Activated CD8-positive, alpha-beta memory T cell treated with anti-CD3 and anti-CD28 coated beads for 4 hours (primary cell): ENCODE measurements at regions not wholly inside any gene's neighbourhood (a gene's known extent, or its start where the extent isn't known, plus 50 kb on each side); places are given as distances from the start of the nearest gene placed in this dataset.
"Not testable (repeated sequence)": the region's sequence is repeated elsewhere in the genome, so short reads cannot be mapped to it uniquely, and the experiment has no call there.

Source experiments
- DNase-seq, 2 donors: peaks; one replicate each; pipeline ENCODE4 v3.0.0-alpha.2; 2020; ENCODE audit warnings: low read depth in 2 of 2

DNA sequence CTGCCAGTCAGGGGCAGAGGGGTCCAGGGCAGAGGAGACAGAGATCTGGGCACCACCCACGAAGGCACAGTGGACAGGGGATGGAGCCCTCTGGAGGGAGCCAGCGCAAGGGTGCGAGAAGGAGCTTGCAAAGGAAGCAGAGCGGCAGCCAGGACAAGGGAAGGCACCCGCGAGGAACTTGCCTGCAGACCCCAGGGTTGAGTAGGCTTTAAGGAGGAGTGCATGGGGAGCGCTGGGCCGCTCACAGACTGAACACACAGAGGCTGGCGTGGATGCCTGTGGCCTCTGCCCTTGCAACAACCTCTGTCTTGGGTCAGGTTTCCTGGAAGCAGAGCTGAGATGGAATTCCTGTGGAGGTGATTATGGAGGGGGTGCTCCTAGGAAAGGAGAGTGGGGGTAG lies 374.4 kb downstream of the CNTNAP3B start:
- not testable (repeated sequence) for DNase-seq

DNA sequence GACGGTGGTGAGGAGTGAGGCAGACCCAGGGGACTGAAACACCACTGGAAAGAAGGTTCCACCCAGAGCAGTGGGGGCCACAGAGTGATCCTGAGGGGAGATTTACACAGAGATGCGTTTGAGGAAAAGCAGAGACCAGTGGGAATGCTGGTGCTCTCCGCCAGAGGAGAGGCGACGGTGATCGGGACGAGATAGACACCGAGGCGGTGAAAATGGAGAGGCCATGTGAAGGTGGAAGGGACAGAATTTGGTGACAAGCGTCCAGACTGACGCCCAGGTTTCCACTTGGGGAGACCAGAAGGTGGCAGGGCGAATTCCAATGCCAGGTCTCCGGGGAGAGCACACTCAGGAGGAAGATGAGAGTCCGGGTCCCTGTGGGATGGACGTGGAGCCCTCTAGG lies 374.8 kb downstream of the CNTNAP3B start:
- DNase-seq, result not testable (repeated sequence)

DNA sequence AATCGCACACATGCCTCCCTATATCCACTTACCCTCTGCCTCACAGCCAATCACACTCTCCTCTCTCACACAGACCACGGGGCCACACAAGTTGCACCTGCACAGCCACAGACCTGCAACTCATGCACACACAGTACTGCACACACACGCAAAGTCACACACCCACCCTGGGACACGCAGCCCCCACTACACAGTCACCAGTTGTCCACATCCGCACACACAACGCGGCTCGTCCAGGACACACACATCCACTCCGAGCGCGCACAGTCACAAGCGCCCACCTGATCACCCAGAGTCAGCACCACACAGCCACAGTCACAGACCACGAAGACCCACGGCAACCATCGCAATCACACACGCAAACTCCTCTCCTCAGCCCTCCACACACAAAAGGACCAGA lies 387.3 kb downstream of the CNTNAP3B start:
- not testable (repeated sequence) for DNase-seq

DNA sequence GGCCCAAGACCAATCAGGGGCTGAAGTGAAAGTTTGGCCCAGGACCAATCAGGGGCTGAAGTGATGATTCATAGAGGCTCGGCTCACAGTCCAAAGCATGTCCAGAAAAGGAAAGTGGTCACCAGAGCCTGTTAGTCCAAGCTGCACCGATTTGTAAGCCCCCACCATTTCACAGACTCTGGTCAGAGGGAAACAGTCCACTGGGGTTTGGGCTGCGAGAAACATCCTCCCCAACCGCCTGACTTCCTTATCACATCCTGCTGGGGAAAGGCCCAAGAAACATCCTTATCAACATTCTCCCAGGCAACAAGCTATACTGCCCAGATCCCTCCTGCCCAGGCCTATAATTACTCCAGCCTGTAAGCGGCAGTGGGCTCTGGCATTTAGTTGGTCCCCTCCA lies 388.1 kb downstream of the CNTNAP3B start:
- not testable (repeated sequence) for DNase-seq

DNA sequence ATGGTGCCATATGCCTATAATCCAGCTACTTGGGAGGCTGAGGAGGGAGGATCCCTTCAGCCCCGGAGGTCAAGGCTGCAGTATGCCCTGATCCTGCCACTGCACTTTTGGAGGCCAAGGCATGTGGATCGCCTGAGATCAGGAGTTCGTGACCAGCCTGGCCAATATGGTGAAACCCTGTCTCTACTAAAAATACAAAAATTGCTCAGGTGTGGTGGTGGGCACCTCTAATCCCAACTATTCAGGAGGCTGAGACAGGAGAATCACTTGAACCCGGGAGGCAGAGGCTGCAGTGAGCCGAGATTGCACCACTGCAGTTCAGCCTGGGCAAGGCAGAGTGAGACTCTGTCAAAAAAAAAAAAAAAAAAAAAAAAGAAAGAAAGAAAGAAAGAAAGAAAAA lies 390.5 kb downstream of the CNTNAP3B start:
- not testable (repeated sequence) for DNase-seq

DNA sequence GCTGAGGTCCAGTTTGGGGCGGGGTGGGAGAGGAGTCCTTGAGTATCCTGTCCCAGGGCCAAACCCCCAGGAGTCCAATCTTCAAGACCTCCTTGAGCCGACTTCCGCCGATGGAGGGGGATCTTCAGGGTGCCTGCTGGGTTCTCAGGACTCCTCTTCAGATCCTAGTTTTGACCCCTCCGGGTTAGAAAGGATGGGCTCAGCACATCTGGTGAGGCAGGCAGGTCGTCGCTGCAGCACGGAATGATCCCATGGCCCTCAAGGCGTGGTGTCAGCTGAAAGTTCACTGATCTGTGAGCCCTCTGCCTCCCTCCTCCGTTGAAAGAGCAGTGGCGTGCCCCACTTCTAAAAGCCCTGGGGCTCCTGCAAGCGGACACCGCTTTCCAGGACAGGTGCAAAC lies 430.0 kb downstream of the CNTNAP3B start:
- DNase-seq, result not testable (repeated sequence)

DNA sequence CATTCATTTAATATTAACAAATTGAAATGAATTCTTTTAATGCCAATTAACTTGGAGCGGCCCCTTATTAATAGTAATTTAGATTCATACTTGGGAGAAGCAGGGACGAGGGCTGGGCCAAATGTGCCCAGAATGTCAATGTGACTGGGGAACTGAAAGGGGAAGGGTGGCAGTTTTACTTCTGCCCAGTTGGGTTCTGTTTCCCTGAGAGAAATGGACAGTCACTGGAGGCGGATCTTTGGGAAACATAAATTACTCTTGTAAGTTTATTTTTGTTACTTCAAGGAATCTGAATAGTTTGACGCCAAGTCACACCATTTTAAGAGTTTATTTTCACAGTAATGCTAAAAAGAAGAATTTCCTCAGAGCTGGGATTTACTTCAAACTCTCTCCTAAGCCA lies 432.1 kb downstream of the CNTNAP3B start:
- not testable (repeated sequence) for DNase-seq

DNA sequence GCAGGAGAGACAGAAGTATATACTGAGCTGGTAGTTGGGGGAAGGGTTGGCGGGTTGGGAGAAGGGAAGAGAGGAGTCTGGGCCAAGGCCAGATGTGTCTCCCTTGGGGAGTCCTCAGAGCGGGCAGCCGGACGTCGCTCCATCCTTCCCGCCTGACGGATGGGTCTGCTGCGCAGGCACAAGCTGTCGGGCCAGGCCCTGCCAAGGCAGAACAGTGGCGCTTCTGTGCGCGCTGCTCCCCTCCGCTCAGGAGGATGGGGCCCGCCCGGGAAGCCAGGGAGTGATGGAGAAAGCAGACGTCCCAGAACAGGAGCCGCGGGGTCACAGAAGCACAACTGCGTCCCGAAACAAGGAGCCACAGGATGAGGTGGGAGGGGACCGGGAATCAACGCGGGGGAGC lies 449.9 kb downstream of the CNTNAP3B start:
- not testable (repeated sequence) for DNase-seq

DNA sequence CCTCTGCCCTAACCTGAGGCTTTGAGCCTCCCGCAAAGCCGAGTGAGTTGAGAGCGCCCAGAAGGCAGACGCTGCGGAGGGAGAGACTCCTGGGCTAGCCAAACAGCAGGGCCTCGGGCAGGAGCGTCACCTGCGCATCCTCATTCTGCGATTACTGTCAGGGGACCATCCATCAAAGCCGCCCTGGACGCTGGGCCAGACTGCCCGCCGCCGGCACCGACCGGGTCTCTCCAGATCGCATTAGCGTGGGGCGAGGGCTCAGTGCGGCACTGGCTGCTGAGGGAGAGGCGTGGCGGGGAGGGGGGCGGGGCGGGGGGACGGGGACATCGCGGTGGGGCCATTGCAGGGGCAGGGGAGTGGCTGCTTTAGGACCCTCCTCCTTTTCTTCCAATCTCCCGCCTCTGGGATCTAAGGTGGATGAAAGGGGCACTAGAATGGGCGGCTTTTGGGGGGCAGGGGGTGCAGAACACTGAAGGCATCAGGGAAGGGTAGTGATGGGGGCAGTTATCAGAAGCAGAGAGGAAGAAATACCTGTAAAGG lies 465.7 kb downstream of the CNTNAP3B start:
- not testable (repeated sequence) for DNase-seq

DNA sequence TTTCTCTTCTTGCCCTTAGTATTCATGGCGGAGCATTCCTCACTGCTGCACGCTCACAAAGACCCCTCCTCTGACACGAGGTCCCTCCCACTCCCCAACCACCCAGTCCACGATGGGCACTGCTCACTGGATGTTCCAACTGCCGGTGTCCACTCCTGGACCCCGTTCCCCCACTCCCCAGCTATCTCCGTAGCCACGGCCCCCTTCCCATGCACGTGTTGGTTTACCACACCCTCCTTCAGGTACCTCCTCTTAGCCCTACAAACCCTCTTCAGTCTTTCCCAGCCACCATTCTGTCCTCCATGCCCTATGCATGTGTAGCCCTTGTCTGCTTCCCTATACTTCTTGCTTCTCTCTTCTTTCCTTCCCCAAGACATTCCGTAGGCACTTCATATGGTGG lies 469.6 kb upstream of the ZNG1F start:
- not testable (repeated sequence) for DNase-seq

DNA sequence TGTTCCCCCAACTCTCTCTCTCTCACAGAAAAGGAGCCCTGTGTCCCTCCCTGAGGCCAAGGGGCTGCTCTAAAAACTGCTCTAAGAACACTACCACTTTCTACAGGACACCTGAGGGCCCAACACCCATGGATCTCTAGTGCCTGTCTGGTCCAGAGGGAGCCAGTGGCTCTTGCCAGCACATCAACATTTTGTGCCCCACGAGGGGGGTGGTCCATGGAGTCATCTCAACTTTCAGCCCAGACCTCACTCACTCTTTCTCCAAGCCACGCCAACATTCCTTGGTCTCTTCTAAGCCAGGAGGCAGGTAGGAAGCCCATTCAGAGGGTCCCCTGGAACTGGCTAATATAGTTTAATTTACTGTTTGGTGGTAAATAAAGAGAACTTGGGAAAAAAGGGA lies 469.0 kb upstream of the ZNG1F start:
- not testable (repeated sequence) for DNase-seq

DNA sequence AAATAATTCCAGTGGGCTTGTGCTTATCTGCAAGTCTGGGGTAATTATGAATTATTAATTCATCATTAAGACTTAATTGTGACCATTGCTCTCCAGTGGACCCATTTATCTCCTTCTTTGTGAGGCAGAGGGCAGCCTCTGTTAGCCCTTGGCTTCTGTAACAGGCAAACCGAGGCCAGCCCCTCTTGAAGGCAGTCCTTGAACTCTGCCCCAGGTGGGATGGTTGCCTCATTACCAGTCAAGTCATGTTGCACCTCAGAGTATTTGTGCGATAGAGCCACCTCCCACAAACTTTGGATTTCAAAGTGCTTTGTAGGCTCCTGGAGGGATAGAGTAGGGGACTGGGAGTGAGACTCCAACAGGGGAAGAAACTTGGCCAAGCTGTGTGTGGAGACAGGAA lies 468.0 kb upstream of the ZNG1F start:
- not testable (repeated sequence) for DNase-seq

DNA sequence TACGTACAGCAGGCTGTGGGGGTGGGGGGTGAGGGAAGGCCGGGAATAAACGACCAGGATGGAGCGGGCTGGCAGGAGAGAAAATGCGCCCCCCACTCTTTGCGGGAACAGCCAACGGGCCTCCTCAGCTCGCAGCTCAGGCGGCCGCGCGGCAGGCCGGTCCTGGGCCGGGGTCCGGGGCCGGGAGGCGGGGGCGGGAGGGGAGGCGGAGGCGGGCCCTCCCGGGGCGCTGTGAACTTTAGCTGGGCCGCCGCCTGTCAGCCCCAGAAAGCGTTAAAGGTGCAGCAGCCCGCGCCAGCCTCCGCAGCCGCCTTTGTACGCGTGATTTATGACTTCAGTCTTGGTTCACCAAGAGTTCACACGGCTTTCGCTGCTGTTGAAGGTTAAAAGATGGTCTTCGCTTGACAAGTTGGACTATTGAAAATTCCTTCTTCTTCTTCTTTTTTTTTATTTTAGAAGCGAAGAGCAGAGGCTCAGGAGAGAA lies 466.0 kb upstream of the ZNG1F start:
- not testable (repeated sequence) for DNase-seq

DNA sequence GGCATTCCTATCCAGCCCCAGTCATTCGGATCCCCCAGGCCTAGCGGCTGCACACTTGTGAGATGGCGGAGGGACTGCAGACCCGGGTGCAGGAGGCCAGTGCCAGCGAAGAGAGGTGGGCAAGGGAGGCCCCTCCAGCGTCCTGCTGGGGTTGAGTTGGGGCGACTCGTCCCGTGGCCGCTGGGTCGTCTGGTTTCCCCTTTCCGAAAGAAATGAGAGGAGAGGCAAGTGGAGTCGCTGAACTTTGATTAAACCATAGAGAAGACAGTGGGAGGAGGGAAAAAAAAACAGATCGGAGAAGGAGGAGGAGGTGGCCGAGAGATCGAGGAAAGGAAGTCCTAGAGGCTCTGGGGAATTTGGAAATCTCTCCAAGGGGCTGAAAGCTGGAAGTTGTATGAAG lies 465.2 kb upstream of the ZNG1F start:
- not testable (repeated sequence) for DNase-seq

DNA sequence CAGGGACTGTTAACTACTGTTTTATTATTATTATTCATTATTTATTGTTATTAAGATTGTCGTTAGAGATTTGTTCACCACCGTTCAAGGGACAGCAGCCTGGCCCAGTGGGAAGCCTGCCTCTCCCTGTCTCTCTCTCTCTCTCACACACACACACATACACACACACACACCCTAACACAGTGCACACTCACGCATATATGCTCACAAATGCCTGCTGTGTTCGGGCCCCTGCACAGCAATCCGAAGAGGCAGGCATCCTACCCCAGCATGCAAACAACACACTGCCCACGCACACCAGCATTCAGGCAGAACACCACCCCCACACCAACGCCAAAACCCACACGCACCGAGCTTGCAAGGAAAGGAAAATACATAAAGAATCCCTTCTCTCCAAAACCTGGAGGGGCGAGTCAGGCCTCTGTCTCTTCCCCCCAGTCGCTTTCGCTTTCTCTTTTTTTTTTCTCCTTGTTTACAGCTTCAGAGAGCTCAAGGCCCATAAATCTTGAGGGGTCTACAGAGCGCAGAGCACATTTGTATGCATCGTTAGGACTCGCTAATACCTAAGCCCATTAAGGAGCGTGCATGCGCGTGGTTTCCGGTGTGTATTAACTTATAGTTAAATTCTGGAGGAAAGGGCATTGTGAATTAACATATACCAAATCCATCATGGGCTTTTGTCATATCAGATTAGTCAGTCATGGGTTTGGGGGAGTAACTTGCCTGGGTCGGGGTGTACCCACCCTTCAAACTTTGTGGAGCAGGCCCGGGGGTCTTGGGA lies 464.6 kb upstream of the ZNG1F start:
- DNase-seq, result not testable (repeated sequence)

DNA sequence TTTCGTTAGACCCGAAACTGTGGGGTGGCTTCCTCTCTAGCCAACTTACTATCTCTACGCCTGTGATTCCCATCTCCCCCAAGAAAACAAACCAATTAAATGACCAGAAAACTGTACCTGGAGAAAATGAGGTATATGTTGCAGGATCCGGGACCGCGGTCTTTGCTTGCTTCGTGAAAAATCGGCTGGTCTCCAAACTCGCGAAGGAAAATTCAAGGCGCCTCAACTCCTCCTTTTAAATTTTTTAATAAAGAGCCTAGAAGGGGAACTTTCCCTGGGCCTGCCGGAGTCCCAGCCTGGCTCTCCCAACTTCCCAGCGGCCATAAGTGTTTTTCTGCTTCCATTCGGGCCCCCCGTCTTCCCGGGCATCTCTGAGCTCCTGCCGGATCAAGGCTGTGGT lies 463.7 kb upstream of the ZNG1F start:
- not testable (repeated sequence) for DNase-seq

DNA sequence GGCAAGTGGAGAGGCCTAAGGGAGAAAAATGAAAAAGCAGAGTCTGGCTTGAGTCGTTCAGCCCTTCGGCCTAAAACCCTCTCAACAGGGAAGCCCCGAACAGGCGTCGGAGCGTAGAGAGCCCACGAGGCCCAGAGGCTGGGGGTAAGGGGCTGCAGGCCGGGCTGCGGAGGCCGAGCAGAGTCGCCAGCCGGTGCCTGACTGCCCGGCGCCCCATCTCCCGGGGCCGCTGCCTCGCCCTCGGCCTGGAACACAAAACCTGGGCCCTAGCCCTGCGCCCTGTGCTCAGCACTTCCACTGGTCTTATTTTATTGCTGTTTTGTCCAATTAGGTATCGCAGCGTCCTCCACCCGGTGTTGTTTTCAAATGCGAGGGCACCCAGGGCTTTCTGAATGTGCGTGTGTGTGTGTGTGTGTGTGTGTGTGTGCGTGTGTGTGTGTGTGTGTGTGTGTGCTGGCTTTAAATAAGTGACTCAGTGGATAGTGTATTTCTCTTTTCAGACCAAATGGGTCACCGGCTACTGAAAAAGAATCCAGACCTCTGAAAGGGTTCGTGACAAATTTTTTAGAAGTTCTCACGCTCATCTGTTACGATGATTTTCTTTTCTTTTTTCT lies 463.1 kb upstream of the ZNG1F start:
- DNase-seq, result not testable (repeated sequence)

DNA sequence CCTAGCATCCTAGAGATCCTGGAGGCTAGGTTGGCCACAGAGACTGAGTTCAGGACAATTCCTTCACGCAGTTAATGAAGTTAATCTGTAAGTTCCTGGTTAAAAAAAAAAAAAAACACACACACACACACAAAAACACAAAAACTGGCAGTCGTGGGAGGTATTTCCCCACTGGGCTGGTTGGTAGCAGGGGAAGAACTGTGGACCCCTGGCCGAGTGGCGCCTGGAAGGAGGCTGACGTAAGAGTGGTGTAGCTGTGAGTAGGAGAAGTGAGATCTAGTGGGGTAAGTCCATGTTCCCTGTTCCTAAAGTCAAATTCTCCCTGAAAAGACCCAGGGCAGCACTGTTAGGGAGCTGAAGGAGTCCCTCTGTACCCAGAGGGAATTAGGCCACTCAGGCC lies 461.0 kb upstream of the ZNG1F start:
- DNase-seq, result not testable (repeated sequence)

DNA sequence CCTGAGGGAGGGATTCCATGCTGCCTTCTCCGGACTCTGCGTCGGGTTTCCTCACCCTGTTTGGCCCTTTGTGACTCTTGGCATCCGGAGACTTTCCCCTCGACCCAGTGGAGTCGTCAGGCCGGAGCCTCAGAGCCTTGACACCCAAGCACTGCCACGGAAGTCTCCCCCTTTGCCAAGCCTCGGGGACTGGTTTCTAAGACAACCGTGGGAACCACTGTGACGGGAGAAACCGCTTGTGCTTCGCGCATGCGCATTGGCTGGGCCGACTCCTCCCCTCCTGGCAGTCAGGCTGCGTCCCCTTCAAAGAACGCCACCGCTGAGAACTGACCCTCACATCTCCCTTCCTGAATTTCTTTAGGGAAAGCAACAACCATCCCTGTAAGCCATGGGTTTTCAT lies 459.4 kb upstream of the ZNG1F start:
- peak in 1 of 2 donors; percentile 14 for DNase-seq

DNA sequence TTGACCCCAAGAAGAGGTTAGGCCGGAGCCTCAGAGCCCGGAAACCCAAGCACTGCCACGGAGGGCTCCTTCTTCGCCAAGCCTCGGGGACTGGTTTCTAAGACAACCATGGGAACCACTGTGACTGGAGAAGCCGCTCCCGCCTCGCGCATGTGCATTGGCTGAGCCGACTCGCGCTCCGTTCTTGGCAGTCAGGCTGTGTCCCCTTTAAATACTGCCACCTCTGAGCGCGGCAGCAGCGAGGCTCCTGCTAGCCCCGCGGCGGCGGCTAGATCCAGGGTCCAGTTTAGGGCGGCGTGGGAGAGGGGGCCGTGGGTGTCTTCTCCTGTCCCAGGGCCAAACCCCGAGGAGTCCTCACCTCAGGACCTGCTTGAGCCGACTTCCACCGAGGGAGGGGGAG lies 457.1 kb upstream of the ZNG1F start:
- not testable (repeated sequence) for DNase-seq

DNA sequence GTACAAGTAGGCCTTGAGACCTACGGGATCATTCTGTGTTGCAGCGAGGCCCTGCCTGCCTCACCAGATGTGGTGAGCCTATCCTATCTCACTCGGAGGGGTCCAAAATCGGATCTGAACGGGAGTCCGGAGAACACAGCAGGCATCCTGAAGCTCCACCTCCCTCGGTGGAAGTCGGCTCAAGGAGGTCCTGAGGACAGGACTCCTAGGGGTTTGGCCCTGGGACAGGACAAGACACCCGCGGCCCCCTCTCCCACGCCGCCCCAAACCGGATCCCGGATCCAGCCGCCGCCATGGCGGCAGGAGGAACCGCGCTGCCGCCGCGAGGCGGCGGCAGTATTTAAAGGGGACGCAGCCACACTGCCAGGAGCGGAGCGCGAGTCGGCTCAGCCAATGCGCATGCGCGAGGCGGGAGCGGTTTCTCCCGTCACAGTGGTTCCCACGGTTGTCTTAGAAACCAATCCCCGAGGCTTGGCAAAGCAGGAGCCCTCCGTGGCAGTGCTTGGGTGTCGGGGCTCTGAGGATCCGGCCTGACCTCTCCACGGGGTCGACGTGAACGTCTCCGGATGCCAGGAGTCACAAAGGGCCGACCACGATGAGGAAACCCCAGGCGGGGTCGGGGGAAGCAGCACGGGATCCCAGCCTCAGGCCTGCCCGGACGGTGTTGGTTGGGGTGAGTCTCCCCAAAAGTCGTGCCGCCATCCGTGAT lies 454.6 kb upstream of the ZNG1F start:
- DNase-seq, result peak; percentile 23 to 29

DNA sequence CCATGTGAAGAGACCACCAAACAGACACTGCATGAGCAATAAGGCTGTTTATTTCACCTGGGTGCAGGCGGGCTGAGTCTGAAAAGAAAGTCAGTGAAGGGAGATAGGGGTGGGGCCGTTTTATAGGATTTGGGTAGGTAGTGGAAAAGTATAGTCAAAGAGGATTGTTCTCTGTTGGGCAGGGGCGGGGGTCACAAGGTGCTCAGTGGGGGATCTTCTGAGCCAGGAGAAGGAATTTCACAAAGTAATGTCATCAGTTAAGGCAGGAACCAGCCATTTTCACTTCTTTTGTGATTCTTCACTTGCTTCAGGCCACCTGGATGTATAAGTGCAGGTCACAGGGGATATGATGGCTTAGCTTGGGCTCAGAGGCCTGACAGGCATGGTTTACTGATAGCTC lies 444.6 kb upstream of the ZNG1F start:
- not testable (repeated sequence) for DNase-seq
